Peyer's patch (tissue), 4 donors: ENCODE measurements at regions not wholly inside any gene's neighbourhood (a gene's known extent, or its start where the extent isn't known, plus 50 kb on each side); places are given as distances from the start of the nearest gene placed in this dataset.

Source experiments
- DNase-seq, 3 donors: peaks; one replicate each; pipeline ENCODE4 v3.0.0-alpha.2; 2017 to 2019
- H3K27ac ChIP-seq, 4 donors: fragments of 200-600 bp; sonication (generic); one replicate each; pipeline ENCODE4 v1.5.1; 2016 to 2019
- H3K27me3 ChIP-seq, 2 donors: fragments of 200-600 bp; sonication (generic); one replicate each; pipeline ENCODE4 v1.5.1; 2019
- H3K36me3 ChIP-seq, 3 donors: fragments of 200-600 bp; sonication (generic); one replicate each; pipeline ENCODE4 v1.5.1; 2016 to 2019
- H3K4me1 ChIP-seq, 4 donors: fragments of 200-600 bp; sonication (generic); one replicate each; pipeline ENCODE4 v1.5.1; 2016 to 2019
- H3K4me3 ChIP-seq, 4 donors: fragments of 200-600 bp; sonication (generic); 1 replicate in 3 of 4; 2 replicates in 1 of 4; pipeline ENCODE4 v1.5.1; 2016 to 2019; ENCODE audit warnings: mild to moderate bottlenecking in 1 of 4
- H3K9me3 ChIP-seq, 4 donors: fragments of 200-600 bp; sonication (generic); one replicate each; pipeline ENCODE4 v1.5.1; 2016 to 2019; ENCODE audit warnings: mild to moderate bottlenecking in 1 of 4
- CTCF ChIP-seq, 6 experiments: fragments of 450-650 bp in 4 of 6; fragments of 200-600 bp in 2 of 6; sonication (generic) in 1 of 6; IDR thresholded peaks; one replicate each; pipeline ENCODE4 v1.5.1; 2017 to 2019; ENCODE audit warnings: antibody characterized with exemption in 6 of 6, mild to moderate bottlenecking in 3 of 6, moderate library complexity in 1 of 6
- POLR2A ChIP-seq, 2 donors: fragments of 450-650 bp; IDR thresholded peaks; one replicate each; pipeline ENCODE4 v1.5.1; 2017; ENCODE audit warnings: antibody characterized with exemption in 2 of 2, mild to moderate bottlenecking in 2 of 2, moderate library complexity in 2 of 2

- Histone ChIP-seq H3K27me3 (no peaks in the 10 kb centered on the region), H3K9me3 (no peaks in the 10 kb centered on the region), H3K27ac (no peak overlapping the region), H3K4me1 (peaks cover 0 to 5% (median 2%) of the 10 kb centered on the region in 4 donors), H3K36me3 (no peaks in the 10 kb centered on the region), H3K4me3 (no peak overlapping the region)
- no peak for DNase-seq
- TF ChIP-seq POLR2A (IDR thresholded peaks at IDR 0.05) (no peak), CTCF (IDR thresholded peaks at IDR 0.05) (no peak)
These were observed 103.7 kb upstream of the TAB2 start for GRCh38 chr6:149213829-149214228.

GRCh38 chr6:149216459-149216858 lies 101.1 kb upstream of the TAB2 start:
- Histone ChIP-seq H3K36me3 (no peaks in the 10 kb centered on the region), H3K4me1 (peaks cover 0 to 5% (median 2%) of the 10 kb centered on the region in 4 donors), H3K27me3 (no peaks in the 10 kb centered on the region), H3K27ac (no peak overlapping the region), H3K4me3 (no peak overlapping the region), H3K9me3 (no peaks in the 10 kb centered on the region)
- no peak for TF ChIP-seq POLR2A (IDR thresholded peaks at IDR 0.05)
- TF ChIP-seq CTCF (IDR thresholded peaks at IDR 0.05) = no peak
- DNase-seq = no peak

GRCh38 chr6:149217466-149217888 lies 100.0 kb upstream of the TAB2 start:
- Histone ChIP-seq H3K27me3 (no peaks in the 10 kb centered on the region), H3K4me3 (no peak overlapping the region), H3K9me3 (no peaks in the 10 kb centered on the region), H3K4me1 (peaks cover 0 to 4% (median 2%) of the 10 kb centered on the region in 4 donors), H3K27ac (no peak overlapping the region), H3K36me3 (no peaks in the 10 kb centered on the region)
- TF ChIP-seq POLR2A (IDR thresholded peaks at IDR 0.05) (no peak), CTCF (IDR thresholded peaks at IDR 0.05) (no peak)
- DNase-seq = no peak

GRCh38 chr6:149218471-149218870 lies 99.0 kb upstream of the TAB2 start:
- no peak for DNase-seq
- Histone ChIP-seq H3K27me3 (no peaks in the 10 kb centered on the region), H3K4me3 (no peak overlapping the region), H3K9me3 (no peaks in the 10 kb centered on the region), H3K27ac (no peak overlapping the region), H3K4me1 (no peaks in the 10 kb centered on the region), H3K36me3 (no peaks in the 10 kb centered on the region)
- TF ChIP-seq CTCF (IDR thresholded peaks at IDR 0.05) (no peak), POLR2A (IDR thresholded peaks at IDR 0.05) (no peak)

GRCh38 chr6:149218915-149219314 lies 98.6 kb upstream of the TAB2 start:
- Histone ChIP-seq H3K9me3 (no peaks in the 10 kb centered on the region), H3K27me3 (no peaks in the 10 kb centered on the region), H3K36me3 (no peaks in the 10 kb centered on the region), H3K4me3 (no peak overlapping the region), H3K4me1 (peaks cover 0 to 2% (median 0%) of the 10 kb centered on the region in 4 donors), H3K27ac (no peak overlapping the region)
- TF ChIP-seq POLR2A (IDR thresholded peaks at IDR 0.05) (no peak), CTCF (IDR thresholded peaks at IDR 0.05) (no peak)
- DNase-seq = no peak
